COLO668 (cell line): ENCODE measurements at regions not wholly inside any gene's neighbourhood (a gene's known extent, or its start where the extent isn't known, plus 50 kb on each side); places are given as distances from the start of the nearest gene placed in this dataset.

ENCODE experiments used
- DNase-seq: peaks from one replicate; lab custom pipeline; 2025; ENCODE audit not compliant: unreplicated experiment; lab: John Stamatoyannopoulos, UW

DNA sequence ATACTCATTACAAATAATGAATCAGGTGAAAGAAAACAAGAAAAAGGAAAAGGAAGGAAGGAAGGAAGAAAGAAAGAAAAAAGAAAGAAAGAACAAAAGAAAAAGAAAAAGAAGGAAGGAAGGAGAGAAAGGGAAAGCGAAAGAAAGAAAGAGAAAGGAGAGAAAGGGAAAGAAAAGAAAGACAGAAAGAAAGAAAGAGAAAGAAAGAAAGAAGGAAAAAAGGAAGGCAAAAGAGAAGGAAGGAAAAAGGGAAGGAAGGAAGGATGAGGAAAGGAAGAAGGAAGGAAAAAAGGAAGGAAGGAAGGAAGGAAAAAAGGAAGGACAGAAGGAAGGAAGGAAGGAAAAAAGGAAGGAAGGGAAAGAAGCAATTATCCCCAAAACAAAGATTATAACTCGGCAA is 1460.4 kb upstream of the PIK3C3 start:
- DNase-seq = no peak

DNA sequence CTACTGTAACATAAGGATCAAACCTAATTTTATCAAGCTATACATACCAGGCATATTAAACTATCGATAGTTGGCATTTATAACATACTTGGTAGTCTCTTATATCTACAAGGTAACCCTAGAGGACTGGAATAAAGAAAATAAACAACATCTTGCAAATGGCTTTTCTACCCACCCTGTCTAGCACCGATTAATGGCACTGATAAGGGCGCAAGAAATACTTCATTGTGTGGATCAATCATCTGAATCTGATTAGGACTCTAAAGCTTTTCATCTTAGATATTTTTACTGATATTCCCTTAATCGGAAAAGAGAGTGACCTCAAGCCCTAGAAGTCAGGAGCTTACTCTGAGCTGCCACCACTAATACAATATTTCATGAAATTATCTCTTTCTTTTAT is 1461.7 kb upstream of the PIK3C3 start:
- no peak for DNase-seq

DNA sequence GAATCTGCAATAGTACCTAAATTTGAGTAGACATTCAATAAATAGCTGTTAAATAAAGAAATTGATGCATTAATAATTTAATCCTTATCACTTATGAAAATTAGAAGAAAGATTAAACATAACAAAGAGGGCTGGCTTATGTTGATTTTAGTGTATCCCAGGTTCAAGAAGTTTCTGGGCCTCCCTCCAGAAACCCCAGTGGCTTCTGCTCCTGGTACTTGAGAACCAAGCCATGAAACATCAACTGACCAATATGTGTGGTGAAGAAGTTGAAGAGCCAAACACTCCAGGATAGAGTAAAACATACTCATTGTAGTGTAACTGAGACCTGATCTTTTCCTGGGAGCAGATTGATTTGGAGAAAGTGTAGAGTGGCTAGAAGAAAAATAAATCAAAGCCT is 1465.7 kb upstream of the PIK3C3 start:
- no peak for DNase-seq

DNA sequence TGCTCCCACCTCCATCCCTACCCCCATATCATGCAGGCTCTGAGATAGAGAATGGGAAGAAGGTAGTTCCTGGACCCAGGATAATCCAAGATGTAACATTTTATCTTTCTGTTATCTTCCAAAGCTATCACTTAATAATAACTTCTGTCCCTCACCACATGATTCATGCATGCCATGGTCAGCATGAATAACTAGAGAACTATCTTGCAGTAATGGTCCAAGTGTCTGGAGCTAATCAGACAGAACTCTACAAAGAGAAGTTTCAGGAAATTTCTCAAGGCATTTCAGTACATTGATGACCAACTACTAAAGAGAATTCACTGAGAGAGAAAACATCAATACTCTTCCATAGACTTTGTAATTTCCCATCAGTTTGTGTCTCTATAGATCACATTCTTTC is 1469.7 kb upstream of the PIK3C3 start:
- no peak for DNase-seq

DNA sequence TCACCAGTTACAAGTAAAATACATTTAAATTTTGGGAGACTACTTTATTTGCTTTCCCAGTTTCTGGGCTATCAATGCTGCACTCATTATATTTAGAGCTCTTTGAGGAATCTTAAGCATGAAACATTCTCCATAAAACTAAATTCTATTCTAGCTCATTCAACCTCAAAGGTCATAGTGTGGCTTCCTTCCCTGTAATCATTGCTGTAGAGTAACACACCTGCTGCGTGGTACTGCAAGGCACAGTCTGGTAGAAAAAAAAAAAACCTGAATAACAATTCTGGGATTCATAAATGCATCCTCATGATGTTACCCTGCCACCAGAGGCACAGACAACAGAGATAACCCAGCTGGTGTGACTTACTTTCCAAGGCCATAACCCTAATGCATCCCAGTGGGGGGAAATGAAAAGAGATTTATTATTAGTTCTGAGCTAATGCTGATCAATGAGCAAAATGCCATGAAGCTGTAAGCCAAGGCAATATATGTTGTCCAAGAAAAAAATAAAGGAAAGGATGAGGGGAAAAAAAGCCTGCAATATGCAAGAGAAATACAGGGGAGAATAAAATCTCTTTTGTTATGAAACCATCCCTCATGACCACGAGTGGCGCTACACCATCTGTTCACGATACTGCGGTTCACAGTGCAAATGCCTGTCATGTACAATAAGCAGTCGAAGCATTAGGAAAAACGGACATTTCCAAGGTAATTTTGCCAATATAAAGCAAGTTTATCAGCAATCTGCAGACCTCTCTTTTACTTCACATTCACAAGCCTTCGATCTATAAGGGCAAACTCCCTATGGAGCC is 1481.6 kb upstream of the PIK3C3 start:
- DNase-seq = no peak

DNA sequence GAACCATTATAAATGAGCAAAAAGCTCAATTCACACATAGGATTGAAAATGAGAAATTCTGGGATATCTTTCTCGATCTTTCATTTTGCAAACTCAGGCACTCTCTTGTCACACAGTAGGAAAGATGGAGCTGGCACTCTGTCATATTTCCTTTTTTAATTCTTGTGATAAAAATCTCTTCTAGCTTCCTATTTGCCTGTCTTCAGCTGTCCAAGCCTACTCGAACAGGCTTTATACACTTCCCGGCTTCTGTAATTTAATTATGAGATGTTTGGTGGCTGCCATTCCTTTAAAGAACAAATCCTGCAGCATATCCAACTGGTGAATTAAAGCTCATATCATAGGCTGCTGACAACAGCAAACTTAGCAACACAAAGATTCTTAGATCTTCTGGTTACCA is 1484.3 kb upstream of the PIK3C3 start:
- DNase-seq = no peak

DNA sequence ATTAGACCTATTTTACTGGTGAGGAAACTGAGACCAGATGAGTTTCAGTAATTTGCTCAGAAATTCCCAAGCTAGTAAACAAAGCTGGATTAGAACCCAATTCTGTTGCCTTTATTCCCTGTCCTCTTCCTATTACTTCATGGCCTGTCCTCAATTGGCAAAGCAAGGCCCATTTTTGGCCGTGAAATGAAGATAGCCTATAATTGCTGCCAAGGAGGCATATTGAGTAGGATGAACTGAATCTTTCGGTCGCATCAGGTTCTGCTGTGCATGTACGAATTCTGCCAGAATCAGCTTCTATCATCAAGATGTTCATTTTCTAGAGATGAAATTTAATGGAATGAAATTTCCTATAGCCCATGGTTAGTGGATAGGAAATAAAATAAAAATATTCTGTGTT is 1485.2 kb upstream of the PIK3C3 start:
- DNase-seq = no peak

DNA sequence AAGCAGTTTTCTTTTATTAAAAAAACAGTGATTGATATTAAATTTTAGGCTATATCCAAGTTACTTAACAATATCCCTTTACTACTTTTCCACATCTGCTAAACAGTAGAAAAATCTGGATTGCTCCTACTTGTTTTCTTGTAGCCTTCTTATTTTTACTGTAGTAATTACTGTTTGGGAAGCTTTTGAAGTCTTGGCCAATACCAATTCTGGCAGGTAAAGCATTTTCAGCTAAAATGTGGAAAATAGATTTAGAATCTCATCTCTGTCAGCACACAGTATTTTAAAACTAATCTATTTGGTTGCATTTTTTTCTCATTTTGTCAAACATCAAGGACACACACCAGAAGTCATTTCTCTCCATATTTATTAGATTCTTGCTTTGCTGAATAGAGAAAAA is 1485.7 kb upstream of the PIK3C3 start:
- DNase-seq = no peak

DNA sequence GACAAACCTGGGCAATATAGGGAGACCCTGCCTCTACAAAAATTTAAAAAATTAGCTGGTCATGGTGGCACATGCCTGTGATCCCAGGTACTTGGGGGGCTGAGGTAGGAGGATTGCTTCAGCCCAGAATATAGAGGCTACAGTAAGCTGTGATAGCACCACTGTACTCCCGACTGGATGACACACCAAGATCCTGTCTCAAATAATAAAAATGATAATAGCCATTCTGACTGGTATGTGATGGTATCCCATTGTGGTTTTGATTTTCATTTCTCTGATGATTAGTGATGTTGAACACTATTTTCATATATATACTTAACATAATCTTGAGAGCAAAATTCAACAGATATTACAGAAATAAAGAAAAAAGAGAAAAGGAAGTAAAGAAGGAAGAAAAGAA is 1491.0 kb upstream of the PIK3C3 start:
- DNase-seq = no peak

DNA sequence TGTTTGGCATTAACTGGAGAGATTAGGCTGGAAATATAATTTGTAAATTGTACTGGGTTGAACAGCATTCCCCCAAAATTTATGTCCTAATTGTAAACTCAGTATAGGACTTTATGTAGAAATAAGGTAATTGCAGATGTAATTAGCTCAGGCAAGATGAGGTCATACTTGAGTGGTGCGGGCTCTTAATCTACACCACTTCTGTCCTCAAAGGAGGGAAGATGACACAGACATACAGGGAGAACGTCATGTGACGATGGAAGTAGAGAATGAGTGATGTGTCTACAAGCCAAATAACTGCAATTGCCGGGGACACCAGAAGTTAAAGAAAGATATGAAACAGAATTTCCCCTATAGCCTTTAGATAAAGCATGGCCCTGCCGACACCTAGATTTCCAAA is 1501.1 kb upstream of the PIK3C3 start:
- DNase-seq = no peak

DNA sequence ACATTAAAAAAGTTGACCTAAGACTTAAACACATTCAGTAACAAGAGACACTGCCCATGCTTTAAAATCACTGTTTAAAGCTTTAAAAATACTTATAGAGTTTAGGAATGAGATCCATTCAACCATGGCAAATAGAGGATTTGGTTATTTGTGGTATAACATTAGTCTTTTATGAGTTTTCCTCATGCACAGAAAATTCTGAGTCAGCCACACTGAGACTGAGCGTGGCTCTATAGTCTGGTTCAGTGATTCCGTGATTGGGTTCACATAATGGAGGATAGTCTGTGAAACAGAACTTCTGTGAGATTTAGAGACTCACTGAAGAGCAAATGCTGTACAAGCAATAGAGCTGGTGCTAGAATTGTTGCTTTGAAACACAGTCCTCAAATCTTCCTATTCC is 1502.4 kb upstream of the PIK3C3 start:
- DNase-seq = no peak

DNA sequence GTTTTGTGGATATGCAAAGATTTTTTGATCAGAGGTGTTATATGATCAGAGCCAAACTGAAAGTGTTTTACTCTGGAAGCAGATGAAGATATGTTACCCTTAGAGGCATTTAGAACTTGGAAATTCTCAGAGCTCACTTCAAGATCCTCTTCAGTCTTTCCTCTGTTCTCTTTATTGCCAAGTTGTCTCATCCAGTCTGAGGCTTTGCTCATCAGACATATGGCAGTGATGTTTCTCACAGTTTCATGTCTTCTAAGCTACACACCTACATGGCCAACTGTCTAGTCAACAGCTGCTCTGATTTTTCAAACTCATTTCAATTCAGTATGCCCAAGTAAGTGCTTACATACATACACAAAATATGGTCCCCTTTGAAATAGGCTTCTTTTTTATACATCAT is 1504.3 kb upstream of the PIK3C3 start:
- no peak for DNase-seq

DNA sequence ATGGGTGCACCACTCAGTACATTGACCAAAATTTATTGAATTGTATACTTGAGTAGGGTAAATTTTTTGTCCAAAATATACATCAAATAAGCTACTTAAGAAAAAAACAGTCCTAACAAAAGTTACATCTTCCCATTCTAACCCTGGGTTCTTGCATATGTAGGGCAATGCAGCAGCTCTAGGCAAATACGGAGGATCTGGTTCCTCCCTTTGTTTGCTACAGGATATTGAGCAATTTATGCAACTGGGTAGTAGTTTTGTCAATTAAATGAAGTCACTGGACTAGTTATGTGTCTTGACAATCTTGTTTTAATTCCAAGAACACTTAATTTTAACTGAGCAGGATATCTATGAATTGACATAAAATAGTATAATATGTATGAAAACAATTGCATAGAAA is 1507.2 kb upstream of the PIK3C3 start:
- DNase-seq = no peak

DNA sequence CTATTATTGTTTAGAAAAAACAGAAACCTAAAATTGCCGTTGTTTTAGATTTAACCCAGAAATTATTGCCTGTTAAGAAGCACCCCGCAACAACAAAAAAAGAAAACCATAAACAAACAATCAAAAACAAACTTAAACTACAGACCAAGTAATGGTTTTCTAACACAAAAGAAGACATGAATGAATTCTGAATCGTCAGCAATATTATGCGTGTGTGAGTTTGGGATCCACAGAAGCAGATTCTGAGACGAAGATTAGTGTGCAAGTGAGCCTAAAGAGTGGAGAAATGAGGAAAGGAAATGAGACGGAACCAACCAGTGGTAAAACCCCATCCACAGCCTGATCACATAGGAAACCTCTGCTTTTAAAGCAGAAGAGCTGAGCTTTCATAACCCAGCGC is 1514.9 kb upstream of the PIK3C3 start:
- DNase-seq = no peak

DNA sequence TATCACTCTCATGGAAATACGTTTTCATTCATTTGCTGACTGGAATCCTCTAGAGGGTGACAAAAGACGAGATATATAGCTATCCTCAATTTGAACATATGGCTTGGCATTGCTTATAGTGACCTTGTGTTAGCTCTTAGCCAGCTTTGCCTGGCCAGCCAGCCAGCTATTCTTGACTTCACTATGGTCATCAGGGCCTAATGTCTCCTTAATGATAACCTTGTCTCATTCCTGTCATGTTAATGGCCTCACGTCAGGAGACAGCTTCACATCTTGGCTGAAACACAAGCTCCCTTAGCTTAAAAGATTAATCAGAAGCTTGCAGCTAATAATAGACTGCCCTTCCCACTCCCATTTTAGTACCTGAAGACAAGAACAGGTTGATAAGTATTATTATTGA is 1517.5 kb upstream of the PIK3C3 start:
- DNase-seq = no peak

DNA sequence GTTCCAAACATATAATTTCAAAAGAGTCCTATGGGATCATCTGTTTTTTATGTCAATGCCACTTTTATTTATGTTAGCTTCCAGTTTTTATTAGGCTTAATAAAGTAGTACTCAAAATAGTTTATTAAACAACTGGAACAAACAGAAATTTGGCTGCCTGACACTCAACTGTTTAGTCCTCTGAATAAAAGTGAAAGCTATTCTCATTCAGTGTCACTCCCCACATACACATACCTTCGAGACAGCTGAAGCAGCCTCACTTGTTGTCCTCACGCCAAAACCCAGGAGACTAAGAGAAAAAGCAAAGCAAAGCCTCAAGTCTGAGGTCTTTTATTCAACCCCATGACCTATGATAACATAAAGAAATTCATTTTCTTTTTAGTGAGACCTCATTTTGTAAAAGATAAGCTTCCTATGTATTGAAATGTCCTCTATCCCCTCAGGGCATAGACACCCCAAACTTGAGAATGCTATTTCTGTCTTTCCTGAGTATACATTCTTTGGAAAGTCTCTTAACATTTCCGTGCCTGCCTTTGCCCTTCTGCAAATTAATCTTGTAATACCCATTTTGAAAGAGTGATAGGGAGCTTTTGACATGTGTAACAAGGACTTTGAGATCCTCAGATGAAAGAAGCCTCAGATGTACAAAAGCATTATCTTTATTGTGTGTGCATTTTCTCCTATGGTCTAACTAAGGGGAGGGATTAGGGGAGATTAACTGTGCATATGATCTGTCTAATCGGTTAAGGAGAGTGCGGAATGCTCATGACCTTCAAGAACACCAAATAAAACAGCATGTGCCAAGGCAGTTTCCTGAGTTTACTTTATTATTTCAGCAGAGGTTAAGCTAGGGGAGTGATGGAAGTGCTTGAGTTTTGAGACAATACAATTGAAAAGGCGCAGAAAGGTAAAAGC is 1523.7 kb upstream of the PIK3C3 start:
- DNase-seq = no peak

DNA sequence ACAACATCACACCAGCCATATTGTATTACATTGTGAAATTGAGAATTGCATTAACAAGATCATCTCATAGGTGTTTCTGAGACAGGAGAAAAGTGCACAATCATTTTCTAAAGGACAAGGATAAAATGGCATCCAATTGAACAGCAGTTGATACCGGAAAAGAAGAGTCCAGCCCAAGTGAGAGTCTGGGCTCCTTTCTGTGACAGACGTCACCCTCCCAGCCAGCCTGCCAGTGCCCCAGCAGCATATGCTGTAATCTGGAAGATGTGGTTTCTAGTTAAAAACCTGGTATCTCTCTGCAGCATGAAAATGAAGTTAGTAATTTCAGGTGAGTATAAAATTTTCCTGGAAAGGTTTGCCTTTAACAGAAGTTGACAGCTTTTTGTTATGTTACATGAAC is 1531.7 kb upstream of the PIK3C3 start:
- DNase-seq = no peak

DNA sequence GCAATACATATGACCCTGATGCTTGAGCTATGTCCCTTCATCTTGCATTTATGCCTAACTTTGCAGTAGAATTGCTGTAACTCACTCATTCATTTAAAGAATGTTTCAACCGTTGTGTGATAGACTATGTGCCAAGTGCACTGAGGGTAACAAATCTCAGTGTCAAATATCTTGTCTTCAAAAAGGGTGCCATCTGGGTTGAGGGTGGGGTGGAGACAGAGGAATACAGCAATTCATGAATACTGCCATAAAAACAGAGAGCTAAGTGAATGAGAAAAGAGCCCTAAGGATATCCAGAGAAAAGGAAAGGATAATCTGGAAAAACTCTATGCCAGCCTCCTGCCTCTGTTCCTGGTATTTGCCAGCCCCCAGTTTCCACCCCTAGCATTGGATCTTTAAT is 1534.4 kb upstream of the PIK3C3 start:
- DNase-seq = no peak

DNA sequence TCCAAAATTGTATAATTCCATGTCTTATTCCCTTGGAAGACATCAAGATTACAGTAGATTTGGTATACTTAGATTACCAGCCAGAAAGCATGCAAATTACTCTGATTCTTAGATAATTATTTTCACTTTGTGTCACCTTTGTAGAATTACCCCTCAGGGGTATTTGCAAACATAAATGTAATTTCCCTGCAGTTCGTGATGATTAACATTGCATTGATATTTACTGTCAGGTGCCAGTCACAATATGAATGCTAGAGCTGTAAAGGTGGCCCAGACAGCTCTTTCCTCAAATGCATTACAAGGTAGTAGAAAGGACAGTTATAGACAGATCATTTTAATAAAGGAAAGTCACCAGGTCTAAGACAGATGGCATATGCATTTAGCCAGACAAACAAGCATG is 1537.5 kb upstream of the PIK3C3 start:
- DNase-seq = no peak

DNA sequence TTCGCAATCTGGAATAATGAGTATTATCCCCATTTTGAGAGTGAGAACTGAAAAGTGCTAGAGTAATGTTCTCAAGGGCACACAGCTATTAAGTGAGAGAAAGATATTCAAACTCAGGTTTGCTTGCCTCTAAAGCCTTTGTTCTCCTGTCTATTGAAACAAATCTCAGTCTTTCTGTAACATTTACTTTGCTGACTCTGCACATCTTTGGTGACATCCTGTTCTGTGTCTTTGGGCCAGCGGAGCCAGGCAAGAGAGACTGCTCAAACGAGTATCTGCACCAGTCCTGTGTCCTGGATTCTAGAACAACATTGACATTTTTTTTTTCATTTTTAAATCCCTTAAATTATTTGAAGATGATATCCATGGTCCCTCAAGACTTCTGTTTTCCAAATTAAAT is 1539.2 kb upstream of the PIK3C3 start:
- DNase-seq = no peak

DNA sequence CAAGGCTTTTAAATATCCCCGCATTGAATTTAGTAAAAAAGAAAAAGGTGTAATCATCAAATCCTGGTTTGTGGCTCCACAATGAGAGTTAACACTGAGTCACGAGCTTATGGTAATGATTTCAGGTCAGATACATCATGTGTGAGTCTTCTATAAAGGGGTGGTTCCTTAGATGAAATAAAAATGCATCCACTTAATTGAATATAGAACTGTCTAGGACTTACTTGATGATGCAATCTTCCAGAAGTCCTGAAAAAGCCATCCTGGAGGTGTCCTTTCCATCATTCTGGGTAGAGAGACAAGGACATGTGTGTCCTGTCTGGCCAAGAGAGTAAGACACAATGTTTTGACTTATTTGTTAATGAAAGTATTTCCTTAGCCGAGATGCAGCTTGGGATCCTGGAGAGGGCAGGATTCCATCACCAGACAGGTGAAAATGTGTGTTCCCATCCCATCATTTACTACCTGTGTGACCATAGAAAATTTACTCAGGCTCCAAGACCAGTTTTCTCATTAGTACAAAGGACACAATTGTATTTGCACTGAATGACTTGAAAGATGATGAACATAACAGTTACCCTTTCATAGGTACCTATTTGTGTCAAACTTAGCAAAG is 1539.8 kb upstream of the PIK3C3 start:
- DNase-seq = no peak

DNA sequence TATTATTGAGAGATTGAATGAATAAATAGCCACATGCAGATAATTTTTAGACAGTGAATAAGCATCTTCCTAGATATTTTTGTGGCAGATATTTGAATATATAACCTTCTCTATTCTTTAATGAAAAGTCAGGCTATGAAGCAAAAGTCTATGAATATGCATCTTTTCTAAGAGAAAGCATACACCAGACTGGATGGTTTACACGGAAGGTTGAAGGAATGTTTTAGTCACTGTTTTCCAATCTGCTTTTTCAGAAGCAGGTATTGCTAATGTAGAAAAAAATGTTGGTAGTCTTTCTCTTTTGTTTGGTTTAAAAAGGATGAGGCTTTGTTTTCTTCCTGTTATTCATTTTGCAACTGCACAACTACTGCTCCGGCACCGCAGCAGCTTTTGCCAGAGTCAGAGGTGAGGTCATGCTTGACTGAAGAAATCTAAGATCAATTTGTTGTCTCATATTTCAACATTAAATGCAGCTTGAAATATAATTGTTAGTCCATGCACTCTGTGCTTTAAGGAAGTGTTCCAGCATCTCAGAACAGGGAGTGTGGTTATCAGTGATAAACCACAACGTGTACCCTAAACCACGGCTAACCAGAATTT is 1540.8 kb upstream of the PIK3C3 start:
- DNase-seq = peak; percentile 40
